ENCODE measurements at regions not wholly inside any gene's neighbourhood (a gene's known extent, or its start where the extent isn't known, plus 50 kb on each side); places are given as distances from the start of the nearest gene placed in this dataset.

GRCh38 chr6:134429861-134430380, 112.0 kb upstream of the SGK1 start:
- TF ChIP-seq EP300 (IDR thresholded peaks at IDR 0.05) (no peak), POLR2AphosphoS5 (IDR thresholded peaks at IDR 0.05) (no peak), CTCF (IDR thresholded peaks at IDR 0.05) (no peak), POLR2A (IDR thresholded peaks at IDR 0.05) (no peak)
